GM21737 (cell line): ENCODE measurements at regions not wholly inside any gene's neighbourhood (a gene's known extent, or its start where the extent isn't known, plus 50 kb on each side); places are given as distances from the start of the nearest gene placed in this dataset.

Experiments
- ATAC-seq: cut with Tn5 transposase; IDR thresholded peaks from one replicate; pipeline ENCODE4 v1.9.1; 2021; ENCODE audit warnings: mild to moderate bottlenecking, moderate library complexity; ENCODE audit not compliant: unreplicated experiment

DNA sequence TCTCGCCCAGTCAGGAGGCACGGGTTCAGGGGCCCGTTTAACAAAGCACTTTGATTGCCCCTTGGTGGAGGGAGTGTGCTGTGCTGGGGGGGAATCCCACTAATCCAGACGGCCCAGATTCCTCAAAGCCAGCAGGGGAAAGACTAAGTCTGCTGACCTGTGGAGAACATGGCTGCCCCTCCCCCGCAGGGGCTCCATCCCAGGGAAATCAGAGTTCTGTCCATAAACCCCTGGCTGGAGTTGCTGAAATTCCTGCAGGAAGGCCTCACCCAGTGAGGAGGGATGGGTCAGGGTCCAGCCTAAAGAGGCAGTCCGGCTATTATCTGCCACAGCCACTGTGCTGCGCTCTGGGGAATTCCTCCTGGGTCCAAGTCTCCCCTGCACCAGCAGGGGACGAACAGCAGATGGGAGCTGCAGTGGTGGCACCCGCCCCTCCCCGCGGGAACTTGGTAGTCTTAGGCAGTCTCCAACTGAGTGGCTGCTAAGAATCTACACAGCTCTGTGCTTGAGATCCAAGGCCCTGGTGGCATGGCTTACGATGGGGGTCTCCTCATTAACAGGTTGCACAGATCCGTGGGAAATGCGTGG is 174.0 kb upstream of the DAB2 start:
- no peak for ATAC-seq

DNA sequence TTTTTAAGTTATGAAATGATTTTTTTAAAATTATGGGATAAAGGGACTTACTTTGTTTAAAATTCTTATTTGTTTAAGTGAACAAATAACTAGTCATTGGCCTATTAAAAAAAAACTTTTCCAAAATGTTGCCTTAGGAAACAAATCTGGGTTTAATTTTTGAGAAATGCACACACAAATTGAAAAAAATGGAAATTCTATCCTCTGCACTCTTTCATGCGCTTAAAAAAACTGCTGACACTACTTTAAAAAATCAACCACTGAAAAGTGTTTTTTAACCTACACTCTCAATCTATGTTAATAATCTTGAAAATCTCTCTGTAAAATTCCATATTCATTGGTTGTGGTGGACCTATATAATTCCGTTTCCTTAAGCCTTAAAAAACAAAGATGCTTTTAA is 163.4 kb upstream of the DAB2 start:
- no peak for ATAC-seq

DNA sequence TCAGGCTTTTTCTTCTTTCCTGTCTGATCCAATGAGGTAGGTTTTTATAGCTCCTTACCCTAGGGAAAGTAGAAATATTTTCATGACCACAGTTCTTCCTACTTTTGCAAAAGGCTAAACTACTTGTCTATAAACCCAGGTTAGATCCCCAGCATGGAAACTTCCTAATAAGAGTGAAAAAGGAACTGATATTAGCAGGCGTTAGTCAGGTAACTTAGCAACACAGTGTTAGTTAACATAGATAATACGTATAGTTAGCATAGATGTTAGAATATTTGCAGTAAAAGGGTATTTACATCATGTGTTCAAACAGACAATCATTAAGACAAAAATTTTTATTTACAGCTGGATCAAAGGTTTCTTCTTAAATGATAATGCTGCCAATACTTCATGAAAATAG is 162.9 kb upstream of the DAB2 start:
- no peak for ATAC-seq

DNA sequence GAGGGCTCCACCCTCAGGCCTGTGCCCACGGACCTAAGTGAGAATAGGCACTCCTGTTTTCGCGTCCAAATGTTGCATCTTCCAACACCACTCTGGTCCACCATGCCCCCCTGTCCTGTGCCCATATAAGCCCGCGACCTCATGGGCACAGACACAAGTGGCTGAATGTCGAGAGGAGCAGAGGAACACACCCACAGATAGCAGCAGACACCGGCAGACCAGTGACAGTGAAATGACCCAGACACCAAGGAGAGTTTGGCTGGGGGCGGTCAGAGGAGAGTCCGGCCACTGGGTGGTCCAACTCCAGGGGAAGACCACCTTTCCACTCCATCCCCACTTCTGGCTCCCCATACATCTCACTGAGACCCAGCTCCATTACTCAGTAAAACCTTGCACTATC is 161.4 kb upstream of the DAB2 start:
- ATAC-seq, result no peak

DNA sequence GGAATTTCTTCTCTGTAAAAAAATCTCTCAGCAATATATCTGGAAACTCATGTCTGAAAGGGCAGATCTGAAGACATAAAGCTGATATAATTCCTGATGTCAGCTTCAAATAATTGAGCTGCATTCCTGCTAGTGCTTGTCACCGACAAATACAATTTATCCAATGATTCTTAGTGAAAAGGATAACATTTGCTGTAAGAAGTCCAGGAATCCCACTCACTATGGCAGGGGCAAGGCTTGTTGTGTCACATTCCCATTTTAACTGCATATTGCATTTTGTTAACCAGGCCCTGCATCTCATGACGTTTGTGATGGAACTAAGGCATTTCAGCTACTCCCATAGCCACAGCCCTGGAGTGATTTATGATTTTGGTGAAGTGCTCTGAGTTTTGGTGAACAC is 160.1 kb upstream of the DAB2 start:
- ATAC-seq, result no peak

DNA sequence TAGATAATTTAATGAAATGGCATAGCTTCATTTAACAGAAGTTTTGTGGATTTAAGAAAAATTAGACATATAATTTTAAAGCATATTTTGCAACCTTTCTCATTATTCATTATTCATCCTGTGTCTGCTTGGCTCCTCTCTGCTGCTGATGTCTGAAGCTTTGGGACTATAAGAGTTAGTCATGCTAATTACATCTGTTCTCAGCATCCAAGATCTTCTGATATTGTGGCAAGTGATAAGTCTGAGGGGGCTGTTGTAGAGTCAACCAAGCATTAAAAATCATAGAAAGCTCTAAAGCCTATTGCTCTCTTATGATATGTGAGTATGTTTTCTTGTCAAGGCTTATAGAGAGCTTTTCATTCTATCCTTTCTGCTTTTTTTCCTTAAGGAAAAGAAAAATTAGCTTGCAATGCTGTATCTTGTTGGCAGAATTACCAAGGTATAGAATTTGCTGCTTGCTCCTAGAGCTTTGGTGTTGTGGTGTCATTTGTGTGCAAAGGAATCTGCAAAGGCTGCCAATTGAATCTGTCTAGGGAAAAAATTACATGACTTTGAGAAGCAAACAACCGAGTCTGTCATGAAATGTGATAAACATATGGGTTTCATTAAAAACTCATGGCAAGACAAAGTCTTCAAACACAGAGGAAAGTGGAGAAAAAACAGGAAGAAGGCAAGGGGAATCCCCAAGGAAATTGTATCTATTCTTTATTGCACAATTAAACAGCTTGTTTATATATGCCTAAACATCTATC is 156.1 kb upstream of the DAB2 start:
- ATAC-seq, result no peak

DNA sequence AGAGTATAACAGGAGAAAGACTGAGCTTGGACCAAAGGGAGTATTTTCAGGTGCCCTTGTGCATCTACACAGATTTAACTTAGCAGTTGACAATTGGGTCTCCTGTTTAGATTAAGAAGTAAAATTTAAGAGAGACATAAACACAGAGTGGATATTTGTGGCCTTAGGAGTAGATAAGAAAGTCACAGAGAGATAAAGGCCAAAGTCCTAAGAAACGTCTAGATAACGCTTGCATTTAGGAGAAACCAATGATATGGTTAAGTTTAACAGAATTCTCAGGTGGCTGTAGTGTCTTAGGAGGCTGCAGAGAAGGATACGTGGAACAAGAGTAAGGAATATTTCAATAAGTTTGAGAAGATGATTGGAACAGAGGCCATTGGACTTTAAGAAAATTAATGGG is 155.0 kb upstream of the DAB2 start:
- no peak for ATAC-seq

DNA sequence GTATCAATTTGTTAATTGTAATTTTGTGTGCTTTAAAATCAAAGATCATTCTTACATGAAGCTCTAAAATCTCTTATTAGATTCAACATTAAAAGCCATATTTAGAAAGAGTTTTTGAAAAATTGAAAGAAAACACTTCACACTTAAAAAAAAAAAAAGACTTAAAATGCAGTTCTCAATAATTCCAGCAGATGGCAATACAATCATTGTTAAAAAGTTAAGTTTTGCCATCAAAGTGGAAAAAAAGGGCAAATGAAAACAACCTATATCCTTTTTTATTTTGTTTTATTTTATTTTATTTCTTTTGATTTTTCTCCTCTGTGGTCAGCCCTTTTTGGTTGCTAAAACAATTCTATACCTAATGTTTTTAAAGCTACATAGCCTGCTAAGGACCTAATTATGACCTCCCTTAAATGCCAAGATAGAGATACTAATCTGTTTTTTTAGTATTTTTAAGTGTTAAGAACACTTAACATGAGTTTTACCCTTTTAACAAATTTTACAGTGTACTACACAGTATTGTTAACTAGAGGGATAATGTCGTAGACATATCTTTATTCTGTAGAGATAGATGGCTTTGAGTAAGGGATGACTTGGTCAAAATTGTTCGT is 154.2 kb upstream of the DAB2 start:
- no peak for ATAC-seq

DNA sequence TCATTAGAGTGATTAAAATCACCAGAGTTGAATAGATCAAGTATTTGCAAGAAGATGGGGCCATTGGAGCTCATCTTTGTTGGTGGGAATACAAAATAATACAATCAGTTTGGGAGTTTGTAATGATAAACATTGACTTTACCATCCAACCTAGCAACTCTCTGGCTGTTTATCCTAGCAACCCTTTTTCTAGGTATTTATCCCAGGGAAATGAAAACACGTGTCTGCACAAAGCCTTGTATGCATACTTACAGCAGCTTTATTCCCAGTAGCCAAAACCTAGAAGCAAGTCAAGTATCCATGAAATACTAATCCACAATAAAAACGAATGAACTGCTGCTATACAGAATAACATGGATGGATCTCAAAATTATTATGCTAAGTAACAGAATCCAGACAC is 152.7 kb upstream of the DAB2 start:
- no peak for ATAC-seq

DNA sequence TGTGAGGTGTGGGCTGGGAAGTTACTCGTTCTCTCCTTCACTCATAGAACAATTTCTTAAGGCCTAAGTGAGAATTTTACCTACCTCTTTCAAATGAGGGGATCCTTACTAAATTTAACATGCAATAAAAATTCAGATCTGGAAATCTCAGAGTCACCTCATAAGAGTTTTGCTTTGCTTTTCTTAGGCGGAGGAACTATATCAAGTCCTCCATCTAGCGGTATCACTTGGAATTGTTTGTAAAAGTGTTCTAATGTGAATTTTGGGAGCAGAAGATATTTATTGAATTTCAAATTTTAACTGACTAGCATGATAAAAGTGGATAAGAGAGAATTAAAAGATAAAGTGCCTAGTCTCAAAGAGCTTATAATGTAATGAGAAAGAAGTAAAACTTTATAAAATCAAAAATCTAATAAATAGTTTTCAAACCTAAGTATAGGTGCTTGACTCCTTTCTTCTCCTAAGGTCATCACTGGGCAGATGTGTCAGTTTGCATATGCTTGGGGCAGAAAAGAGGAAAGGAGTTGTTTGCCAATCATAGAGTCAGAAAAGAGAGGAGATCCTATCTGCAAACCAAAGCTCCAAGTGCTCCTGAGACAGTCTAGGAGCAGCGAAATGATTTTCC is 145.7 kb upstream of the DAB2 start:
- ATAC-seq, result no peak

DNA sequence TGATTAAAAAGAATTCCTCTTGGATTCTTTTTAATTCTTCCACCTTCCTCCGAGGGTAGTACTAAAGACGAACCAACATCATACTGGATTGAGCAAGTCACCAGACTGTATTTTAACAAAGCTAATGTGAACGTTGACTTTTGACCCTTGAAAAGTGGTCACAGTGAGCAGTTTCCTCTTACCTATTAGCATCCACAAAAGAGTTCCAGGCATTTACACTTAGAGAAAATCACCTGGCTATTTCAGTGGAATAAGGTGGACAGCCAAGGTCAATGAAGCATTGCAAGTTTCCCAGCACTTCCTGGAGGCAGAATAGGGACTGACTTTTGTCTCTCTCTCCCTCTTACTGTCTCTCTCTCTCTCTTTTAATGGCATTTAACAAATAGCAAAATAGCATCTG is 145.1 kb upstream of the DAB2 start:
- ATAC-seq, result no peak

DNA sequence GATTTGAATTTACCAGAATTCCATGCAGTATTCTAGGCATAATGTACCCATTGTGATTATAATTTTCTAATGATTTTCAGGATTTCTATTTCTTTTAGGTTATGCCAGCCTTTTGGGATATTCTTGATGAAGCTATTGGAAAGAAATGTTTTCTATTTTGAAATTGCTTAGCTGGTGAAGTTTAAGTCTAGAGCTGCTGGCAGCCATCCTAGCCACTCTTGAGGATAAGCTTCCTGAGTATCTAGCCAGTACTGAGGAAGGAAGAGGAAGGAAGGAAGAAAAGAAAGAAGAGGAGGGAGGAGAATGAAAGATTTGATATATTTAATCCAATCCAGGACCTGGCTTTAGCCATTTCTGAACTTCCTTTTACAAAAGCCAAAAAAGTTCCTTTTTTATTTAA is 142.1 kb upstream of the DAB2 start:
- no peak for ATAC-seq

DNA sequence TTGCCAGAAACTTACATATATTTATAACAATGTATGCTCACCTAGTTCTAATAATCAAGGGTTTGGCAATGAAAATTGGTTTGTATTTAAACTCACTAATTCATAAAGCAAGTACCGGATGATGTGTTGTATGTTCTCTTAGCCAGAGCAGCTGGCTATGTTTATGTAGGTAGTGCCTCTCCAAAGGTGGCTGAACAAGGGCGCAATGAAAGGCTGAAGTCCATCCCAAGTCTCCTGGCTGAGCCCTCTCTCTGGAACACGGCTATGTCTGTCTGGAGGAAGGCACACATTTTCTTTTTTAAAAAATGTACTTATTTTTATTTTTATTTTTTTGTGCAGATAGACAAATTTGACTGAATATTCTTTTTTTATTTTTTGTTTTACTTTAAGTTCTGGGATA is 141.2 kb upstream of the DAB2 start:
- ATAC-seq, result no peak

DNA sequence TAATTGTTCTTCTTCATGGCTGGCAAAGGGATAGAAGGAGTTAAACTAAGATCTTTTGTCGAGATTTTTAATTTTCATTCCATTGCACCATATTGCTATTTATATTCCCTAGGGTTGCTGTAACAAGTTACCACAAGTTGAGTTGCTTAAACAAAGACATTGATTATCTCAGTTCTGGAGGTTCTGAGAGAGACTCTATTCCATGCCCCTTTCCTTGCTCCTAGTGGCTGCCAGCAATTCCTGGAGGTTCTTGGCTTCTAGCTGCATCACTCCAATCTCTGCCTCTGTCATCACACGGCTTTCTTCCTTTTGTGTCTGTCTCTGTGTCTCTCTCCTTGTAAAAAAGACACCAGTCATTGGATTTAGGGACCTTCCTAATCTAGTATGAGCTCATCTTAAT is 136.6 kb upstream of the DAB2 start:
- no peak for ATAC-seq

DNA sequence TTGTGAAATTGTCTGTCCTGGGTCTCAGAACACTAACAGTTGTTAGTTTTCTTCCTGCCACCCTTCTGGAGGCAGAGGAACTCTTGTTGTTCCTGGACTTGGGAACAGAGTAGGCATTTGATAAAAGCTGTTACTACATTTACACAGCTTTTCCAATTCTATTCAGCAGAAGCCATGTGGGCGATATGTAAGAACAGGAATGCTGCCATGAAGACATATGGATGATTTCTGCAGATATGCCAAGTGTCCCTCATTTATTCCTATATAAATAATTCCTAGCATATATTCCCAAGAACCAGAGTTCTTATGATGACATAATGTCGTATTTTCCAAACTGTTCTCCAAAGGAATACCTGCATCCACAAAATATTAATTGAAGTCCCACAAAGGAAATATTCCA is 135.9 kb upstream of the DAB2 start:
- ATAC-seq, result no peak

DNA sequence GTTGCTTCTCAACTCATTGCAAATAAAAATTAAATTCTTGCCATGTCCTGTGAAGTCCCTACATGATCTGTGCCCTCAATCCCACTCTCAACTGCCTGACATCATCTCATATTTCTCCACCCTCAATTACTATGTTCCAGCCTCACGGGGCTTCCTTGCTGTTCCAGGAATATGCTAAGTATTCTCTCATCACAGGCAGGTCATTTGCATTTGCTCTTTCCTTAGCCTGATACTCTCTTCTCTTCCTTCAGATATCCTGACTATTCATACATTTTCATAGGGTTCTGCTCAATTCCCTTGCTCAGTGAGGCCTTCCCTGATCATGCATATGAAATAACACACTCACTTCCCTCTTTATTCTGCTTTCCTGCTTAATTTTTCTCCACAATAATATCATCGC is 135.1 kb upstream of the DAB2 start:
- no peak for ATAC-seq

DNA sequence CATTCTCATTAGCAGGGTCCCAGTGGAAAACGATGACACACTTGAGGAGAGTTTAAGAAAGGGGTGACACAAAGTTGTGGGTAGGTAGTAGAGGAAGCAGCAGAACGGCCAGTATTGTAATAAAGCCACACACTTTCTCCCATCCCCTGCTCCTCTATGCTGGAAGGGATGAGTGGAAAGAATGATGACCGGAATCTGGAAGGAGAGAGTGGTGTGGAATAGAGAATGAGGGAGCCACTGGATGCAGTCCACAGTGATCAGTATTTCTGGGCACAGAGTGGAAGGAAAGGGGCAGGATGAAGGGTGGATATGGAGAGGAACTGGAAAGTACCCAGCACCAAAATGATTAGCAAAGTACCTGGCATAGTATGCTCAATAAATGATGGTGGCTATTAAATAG is 133.8 kb upstream of the DAB2 start:
- no peak for ATAC-seq

DNA sequence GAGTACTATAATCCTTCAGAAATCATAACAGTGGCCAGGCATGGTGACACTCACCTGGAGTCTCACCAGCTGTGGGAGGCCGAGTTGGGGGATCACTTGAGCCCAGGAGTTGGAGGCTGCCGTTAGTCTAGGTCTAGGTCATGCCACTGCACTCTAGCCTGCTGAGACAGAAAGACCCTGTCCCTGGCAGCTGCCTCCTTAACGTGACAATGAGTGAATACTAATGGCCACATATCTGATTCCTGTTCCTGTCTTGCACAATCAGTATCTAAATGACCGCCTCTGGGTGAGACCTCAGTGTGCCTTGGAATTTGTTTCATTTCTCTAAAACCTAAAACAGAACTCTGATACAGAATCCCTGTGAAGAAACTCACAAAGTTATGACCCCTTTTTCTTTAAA is 131.0 kb upstream of the DAB2 start:
- ATAC-seq, result no peak

DNA sequence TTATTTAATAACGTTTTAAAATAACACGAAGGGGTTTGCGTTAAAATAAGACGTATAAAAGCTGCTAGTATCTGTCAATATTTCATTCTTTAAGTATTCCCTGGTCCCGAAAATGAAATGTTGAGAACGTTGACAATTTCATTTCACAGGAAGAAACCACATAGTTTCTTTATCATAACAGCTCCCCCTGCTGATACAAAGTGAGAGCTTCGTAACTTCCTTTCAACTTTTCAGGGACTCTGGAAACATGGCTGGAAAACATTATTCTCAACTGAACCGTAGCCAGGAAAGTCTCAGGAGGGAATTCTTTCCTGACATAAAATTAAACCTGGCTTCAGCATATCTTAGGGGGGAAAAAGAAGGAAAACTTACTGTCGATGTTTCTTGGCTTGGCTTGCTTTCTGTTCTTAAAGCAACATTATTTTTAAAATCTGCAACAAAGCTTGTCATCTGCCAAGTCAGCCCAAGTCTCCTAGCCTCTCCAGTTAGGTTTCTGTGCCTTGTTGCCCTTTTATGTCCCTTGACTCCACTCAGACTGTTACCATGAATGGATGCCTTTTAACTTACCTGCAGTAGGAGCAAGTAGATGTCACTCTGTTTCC is 122.9 kb upstream of the DAB2 start:
- no peak for ATAC-seq

DNA sequence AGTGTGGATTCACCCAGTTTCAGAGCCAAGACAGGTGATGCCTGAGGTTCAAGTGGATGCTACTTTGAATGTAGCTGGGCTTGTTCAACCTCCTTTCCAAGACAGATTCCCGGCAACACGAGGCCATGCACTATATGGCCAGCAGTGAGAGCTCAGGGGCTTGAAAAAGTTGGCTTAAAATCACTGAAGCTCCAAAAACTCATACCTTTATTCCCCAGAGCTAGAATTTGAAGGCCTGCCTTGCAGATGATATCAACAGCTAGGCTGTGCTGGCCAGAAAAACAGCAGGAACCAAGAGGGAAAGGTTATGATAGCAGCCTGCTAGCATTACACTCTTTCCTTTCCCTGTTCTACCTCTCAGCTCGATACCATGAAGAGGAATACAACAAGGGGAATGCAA is 120.2 kb upstream of the DAB2 start:
- no peak for ATAC-seq

DNA sequence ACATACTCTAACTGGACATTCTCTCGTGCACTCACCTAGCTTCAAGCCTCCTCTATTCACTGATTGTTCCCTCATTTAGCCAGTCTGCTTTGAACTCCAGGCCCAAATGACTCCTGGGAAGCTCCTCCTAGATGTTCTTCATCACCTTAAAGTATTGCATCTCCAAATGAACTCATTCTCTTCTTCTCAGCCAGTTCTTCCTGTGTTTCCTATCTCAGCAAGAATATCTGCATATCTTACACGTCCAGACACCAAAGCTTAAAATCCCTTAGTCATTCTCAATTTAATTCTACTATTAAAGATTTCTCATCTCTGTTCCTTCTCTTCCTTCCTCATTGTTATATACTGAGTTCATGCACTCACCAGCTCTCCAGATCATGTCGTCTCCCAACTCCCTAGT is 118.6 kb upstream of the DAB2 start:
- no peak for ATAC-seq
